ENCODE measurements at regions not wholly inside any gene's neighbourhood (a gene's known extent, or its start where the extent isn't known, plus 50 kb on each side); places are given as distances from the start of the nearest gene placed in this dataset.
"Not testable (repeated sequence)": the region's sequence is repeated elsewhere in the genome, so short reads cannot be mapped to it uniquely, and the experiment has no call there.

GRCh38 chr6:96276305-96276704, 245.3 kb upstream of the UFL1 start:
- in situ Hi-C loops (cut with MboI; ENCODE audit: low pct_unique_long_range_greater_than_20kb, low sequenced_read_pairs) = no loop called here
- no peak for DNase-seq

- DNase-seq = no peak
Observed at GRCh38 chr6:96276856-96277255, 244.8 kb upstream of the UFL1 start.

GRCh38 chr6:96279084-96279483, 242.5 kb upstream of the UFL1 start:
- no peak for DNase-seq
- in situ Hi-C loops (cut with MboI; ENCODE audit: low pct_unique_long_range_greater_than_20kb, low sequenced_read_pairs) = no loop called here

More at GRCh38 chr6:96276856-96277255, 244.8 kb upstream of the UFL1 start:
- in situ Hi-C loops (cut with MboI; ENCODE audit: low pct_unique_long_range_greater_than_20kb, low sequenced_read_pairs) = no loop called here

GRCh38 chr6:96286503-96286902, 235.1 kb upstream of the UFL1 start:
- in situ Hi-C loops (cut with MboI; ENCODE audit: low pct_unique_long_range_greater_than_20kb, low sequenced_read_pairs) = no loop called here
- DNase-seq = no peak

- DNase-seq = no peak
- in situ Hi-C loops (cut with MboI; ENCODE audit: low pct_unique_long_range_greater_than_20kb, low sequenced_read_pairs) = no loop called here
Observed at GRCh38 chr6:96299525-96299924, 222.1 kb upstream of the UFL1 start.

GRCh38 chr6:96301023-96301422, 220.6 kb upstream of the UFL1 start:
- no peak for DNase-seq
- in situ Hi-C loops (cut with MboI; ENCODE audit: low pct_unique_long_range_greater_than_20kb, low sequenced_read_pairs) = no loop called here

GRCh38 chr6:96301781-96302180, 219.8 kb upstream of the UFL1 start:
- in situ Hi-C loops (cut with MboI; ENCODE audit: low pct_unique_long_range_greater_than_20kb, low sequenced_read_pairs) = no loop called here
- no peak for DNase-seq

GRCh38 chr6:96302991-96303390, 218.6 kb upstream of the UFL1 start:
- in situ Hi-C loops (cut with MboI; ENCODE audit: low pct_unique_long_range_greater_than_20kb, low sequenced_read_pairs) = no loop called here

GRCh38 chr6:96304997-96305396, 216.6 kb upstream of the UFL1 start:
- DNase-seq = no peak
- in situ Hi-C loops (cut with MboI; ENCODE audit: low pct_unique_long_range_greater_than_20kb, low sequenced_read_pairs) = no loop called here

More at GRCh38 chr6:96302991-96303390, 218.6 kb upstream of the UFL1 start:
- DNase-seq = no peak

- in situ Hi-C loops (cut with MboI; ENCODE audit: low pct_unique_long_range_greater_than_20kb, low sequenced_read_pairs) = no loop called here
- no peak for DNase-seq
Observed at GRCh38 chr6:96330884-96331283, 190.7 kb upstream of the UFL1 start.

GRCh38 chr6:96340164-96340563, 181.4 kb upstream of the UFL1 start:
- in situ Hi-C loops (cut with MboI; ENCODE audit: low pct_unique_long_range_greater_than_20kb, low sequenced_read_pairs) = no loop called here
- no peak for DNase-seq

- no peak for DNase-seq
- in situ Hi-C loops (cut with MboI; ENCODE audit: low pct_unique_long_range_greater_than_20kb, low sequenced_read_pairs) = no loop called here
Observed at GRCh38 chr6:96345501-96345900, 176.1 kb upstream of the UFL1 start.

GRCh38 chr6:96381246-96381645, 140.4 kb upstream of the UFL1 start:
- DNase-seq = no peak
- in situ Hi-C loops (cut with MboI; ENCODE audit: low pct_unique_long_range_greater_than_20kb, low sequenced_read_pairs) = no loop called here

GRCh38 chr6:96391776-96392360, 129.7 kb upstream of the UFL1 start:
- peak; percentile 16 for DNase-seq
- in situ Hi-C loops (cut with MboI; ENCODE audit: low pct_unique_long_range_greater_than_20kb, low sequenced_read_pairs) = no loop called here

GRCh38 chr6:96394727-96395126, 126.9 kb upstream of the UFL1 start:
- in situ Hi-C loops (cut with MboI; ENCODE audit: low pct_unique_long_range_greater_than_20kb, low sequenced_read_pairs) = no loop called here
- no peak for DNase-seq

GRCh38 chr6:96410467-96410866, 111.1 kb upstream of the UFL1 start:
- in situ Hi-C loops (cut with MboI; ENCODE audit: low pct_unique_long_range_greater_than_20kb, low sequenced_read_pairs) = no loop called here
- no peak for DNase-seq

GRCh38 chr6:96420294-96420693, 101.3 kb upstream of the UFL1 start:
- in situ Hi-C loops (cut with MboI; ENCODE audit: low pct_unique_long_range_greater_than_20kb, low sequenced_read_pairs) = no loop called here
- DNase-seq = no peak

GRCh38 chr6:96433950-96434349, 87.7 kb upstream of the UFL1 start:
- in situ Hi-C loops (cut with MboI; ENCODE audit: low pct_unique_long_range_greater_than_20kb, low sequenced_read_pairs) = no loop called here
- no peak for DNase-seq

GRCh38 chr6:96436398-96436797, 85.2 kb upstream of the UFL1 start:
- DNase-seq = no peak
- in situ Hi-C loops (cut with MboI; ENCODE audit: low pct_unique_long_range_greater_than_20kb, low sequenced_read_pairs) = no loop called here

GRCh38 chr6:96437228-96437627, 84.4 kb upstream of the UFL1 start:
- DNase-seq; in situ Hi-C loops (cut with MboI; ENCODE audit: low pct_unique_long_range_greater_than_20kb, low sequenced_read_pairs): not testable (repeated sequence)

- in situ Hi-C loops (cut with MboI; ENCODE audit: low pct_unique_long_range_greater_than_20kb, low sequenced_read_pairs) = no loop called here
- no peak for DNase-seq
Observed at GRCh38 chr6:96450082-96450769, 71.4 kb upstream of the UFL1 start.

Data from KBM-7 (cell line).